ENCODE measurements at regions not wholly inside any gene's neighbourhood (a gene's known extent, or its start where the extent isn't known, plus 50 kb on each side); places are given as distances from the start of the nearest gene placed in this dataset.

DNA sequence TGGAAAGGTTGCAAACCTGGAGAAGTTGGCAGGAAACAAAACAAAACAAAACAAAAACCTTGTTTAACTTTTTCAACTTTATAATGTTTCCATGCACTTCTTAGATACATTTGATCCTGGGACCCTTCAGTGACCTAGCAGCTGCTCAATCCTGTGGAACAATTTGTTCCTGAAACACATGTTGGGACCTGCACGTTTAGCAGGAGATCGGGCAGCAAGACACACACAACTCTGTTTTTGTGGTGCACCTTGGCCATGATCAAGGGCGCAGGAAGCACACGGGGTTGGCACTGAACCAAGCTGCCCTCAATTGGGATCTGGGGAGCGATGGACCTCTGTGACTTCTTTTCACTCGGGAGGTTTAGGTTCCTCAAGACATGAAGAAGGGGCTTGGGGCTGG is 268.7 kb downstream of the LOXHD1 start:
- DNase-seq = no peak

DNA sequence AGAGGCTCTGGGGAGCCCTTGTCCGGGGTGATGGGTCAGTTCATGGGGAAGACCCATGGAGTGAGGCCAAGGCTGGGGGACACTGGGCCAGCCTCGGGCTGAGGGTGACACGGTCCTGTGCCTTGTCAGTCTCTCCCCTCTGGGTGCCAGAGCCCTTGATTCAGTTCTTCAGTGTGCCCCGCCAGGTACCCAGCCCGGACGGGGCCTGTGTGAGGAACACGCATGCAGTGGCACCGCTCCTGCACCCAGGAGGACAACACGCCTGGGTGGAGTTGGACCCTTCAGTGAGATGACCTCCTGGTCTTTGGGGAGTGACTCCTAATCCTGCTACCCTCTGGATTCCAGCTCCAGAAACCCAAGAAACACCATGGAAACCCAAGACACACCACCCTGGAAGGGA is 264.4 kb downstream of the LOXHD1 start:
- DNase-seq = no peak

DNA sequence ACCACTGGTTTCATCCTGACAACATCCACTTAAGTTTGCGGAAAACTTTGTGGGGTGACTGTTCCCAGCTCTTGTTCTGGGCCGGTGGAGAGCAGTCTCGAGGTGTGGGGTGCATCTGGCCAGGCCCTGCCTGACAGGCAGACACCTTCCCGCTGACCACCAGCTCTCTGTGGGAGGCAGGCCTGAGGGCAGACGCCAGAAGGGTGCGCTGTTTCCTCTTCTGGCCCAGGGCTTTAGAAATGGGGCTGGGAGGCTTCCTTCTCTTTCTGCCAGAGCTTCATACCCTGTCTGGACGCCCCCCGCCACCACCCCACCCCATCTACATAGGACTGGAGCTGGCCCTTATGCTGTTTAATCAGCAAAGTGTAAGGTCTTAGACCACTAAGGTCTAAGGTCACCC is 263.8 kb downstream of the LOXHD1 start:
- DNase-seq = no peak

DNA sequence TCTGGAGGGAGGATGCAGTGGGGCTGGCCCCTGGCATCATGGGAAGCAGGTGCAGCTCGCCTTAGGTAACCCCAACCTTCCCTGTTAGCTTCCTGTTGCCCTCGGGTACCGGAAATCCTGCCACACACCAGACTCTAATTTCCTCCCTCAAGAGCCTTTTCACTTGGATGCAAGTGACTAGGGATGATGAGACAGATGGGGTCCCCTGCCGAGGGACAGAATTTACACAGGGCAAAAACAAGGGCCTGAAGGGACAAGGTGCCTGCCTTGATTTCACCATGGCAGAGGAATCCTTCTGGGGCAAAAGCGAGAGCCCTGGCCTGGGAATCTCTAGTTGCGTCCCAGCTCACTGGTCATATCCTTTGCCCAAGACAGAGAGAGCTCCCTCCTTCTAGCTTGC is 263.1 kb downstream of the LOXHD1 start:
- DNase-seq = no peak

GRCh38 chr18:46395795-46396194 is 261.2 kb downstream of the LOXHD1 start:
- no peak for DNase-seq

- DNase-seq = no peak
Observed at GRCh38 chr18:46397174-46397573, 259.8 kb downstream of the LOXHD1 start.

DNA sequence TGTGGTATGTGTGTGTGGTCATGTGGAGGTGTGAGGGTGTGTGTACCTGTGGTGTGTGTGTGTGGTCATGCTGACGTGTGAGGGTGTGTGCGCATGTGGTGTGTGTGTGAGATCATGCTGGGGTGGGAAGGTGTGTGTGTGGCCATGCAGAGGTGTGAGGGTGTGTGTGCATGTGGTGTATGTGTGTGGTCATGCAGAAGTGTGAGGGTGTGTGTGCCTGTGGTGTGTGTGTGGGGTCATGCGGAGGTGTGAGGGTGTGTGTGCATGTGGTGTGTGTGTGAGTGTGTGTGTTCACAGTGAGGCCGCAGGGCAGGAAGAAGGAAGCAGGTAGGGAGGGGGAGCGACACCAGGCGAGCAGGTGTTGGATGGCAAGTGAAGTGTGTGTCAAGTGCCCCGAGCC is 259.0 kb downstream of the LOXHD1 start:
- DNase-seq = no peak

DNA sequence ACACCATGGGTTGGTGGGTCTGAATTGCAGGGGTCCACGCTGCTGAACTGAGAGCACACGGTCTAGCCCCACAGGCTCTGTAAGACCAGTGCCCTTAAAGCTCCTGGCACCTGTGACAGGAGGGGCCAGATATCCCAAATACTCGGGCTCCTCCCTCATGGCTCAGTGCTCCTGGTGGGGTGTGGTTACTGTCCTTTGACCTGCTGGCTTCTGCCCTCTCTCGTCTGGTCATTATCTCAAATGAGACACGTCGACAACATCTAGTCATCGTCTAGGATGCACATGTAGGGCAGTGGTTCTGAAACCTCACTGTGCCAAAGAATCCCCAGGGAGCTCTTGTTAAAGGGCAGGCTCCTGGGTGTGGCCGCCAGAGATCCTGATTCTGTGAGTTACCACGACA is 258.4 kb downstream of the LOXHD1 start:
- DNase-seq = no peak

DNA sequence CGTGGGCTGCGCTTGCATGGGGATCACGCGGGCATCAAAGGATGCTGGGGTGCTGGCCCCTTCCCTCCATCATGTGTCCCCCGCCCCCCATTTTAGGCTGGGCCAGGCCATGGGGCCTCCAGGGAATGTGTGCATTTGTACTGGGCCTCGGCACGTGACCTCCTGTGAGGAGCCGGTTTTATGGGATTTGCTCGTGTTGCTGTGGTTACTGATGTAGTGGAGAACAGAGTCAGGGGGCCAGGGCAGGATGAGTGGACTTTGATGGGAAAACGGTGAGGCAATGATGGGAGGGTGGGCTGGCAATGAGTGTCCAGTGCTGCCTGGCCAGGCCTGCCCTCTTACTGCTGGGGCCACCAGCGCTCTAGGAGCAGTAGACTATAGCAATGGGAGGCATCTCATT is 257.7 kb downstream of the LOXHD1 start:
- no peak for DNase-seq

- no peak for DNase-seq
Observed at GRCh38 chr18:46400449-46400848, 256.6 kb downstream of the LOXHD1 start.

DNA sequence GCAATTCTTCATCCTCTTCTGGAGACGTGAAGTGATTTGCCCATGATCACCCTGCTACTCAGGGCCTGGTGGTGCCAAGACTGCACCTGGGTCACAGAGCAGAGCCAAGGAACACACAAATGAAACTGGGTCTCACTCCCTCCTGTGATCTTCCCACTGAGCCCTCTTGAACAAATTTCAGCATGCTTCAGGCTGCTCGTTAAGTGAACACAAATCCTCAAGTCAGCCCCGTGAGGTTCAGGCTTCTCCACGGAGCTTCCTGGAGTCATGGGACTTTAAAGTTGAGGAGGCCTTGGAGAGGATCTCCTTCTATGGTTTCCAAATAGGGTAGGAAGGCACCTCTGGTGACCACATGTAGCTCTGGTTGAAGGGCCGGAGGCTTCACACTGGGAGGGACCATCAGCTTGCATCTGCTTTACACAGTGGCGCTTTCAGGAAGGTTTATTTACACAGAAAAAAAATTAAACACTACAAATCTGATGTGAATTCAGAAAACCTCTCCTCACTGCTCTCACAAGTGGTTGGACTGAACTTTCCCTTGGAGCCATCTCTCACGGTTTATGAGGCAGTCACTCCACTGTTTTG is 255.4 kb downstream of the LOXHD1 start:
- no peak for DNase-seq

DNA sequence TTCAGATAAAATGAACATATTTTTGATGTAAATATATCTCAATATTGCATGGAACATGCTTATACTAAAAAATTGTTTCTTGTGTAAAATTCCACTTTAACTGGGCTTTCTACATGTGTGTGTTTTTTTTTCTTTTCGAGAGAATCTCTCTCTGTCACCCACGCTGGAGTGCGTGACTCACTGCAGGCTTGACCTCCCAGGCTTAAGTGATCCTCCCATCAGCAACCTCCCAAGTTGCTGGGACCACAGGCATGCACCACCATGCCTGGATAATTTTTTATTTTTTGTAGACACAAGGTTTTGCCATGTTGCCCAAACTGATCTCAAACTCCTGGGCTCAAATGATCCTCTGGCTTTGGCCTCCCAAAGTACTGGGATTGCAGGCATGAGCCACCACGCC is 254.6 kb downstream of the LOXHD1 start:
- DNase-seq = no peak

GRCh38 chr18:46402945-46403344 is 254.1 kb downstream of the LOXHD1 start:
- DNase-seq = no peak

DNA sequence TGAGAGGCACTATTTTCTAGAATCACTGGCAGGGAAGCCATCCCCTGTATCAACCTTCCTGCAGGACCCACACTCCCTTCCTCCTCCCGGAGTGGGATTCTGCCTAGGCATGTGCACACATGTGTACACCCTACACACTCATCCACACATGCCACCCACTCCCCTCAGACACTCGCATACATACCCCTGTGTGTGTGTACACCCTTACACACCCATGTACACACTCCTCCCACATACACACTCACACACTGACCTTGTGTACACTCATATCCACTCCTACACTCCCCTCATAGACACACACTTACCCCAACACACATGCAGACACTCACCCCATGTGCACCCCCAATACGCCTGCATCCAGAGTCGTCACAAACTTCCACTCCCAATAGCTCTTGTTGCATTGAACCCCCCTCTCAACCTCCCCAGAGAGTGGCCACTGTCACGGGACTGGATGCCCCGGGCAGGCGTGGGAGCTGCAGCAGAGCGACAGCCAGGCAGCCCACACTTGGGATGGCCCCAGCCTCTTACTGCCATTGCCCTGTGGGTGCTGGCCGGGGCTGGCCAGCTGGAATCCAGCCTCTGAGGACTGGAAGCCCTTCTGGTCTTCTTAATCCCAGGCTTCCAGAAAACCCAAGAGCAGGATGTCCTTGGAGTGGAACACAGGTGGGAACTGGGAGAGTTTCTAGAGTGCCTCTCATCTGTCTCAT is 251.0 kb downstream of the LOXHD1 start:
- no peak for DNase-seq

DNA sequence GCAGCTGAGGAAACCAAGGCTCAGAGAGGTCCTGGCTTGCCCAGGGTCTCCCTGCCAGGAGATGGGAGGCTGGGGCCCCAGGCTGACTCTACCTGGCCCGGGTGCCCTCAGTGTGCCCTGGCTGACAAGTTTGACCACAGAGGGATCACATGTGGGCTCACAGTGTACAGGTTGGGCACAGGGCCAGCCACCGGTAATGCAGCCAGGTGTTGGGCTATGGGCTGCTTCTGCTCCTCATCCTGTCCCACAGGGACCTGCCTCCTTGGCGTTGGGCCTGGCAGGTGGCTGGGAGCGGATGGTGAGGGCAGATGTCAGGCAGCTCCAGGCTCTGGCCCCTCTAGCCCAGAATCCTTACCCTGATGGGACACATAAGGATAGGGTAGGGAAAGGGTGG is 250.5 kb downstream of the LOXHD1 start:
- DNase-seq = no peak

GRCh38 chr18:46407486-46408166 is 249.4 kb downstream of the LOXHD1 start:
- no peak for DNase-seq

- no peak for DNase-seq
Observed at GRCh38 chr18:46408334-46408987, 248.6 kb downstream of the LOXHD1 start.

- DNase-seq = no peak
Observed at GRCh38 chr18:46411191-46411828, 245.7 kb downstream of the LOXHD1 start.

GRCh38 chr18:46411867-46412690 is 244.9 kb downstream of the LOXHD1 start:
- DNase-seq = no peak

- DNase-seq = no peak
Observed at GRCh38 chr18:46412916-46413315, 244.1 kb downstream of the LOXHD1 start.

DNA sequence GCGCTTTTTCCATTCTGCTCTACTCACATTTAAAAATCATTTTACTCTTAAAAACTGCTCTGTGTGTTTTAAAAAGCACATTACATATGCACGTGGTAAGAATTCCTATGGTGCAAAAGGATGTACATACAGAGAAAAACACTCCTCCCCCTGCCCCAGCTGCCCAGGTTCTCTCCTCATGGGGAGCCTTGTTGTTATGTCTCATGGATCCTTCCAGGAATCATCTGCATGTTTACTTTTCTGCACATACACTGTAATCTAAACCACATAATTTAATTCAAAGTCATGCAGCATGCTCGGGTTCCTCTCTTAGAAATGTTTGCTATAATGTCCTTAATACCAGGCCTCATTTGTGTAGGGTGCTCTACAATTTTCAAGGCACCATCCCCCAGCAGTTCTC is 243.3 kb downstream of the LOXHD1 start:
- DNase-seq = no peak

DNA sequence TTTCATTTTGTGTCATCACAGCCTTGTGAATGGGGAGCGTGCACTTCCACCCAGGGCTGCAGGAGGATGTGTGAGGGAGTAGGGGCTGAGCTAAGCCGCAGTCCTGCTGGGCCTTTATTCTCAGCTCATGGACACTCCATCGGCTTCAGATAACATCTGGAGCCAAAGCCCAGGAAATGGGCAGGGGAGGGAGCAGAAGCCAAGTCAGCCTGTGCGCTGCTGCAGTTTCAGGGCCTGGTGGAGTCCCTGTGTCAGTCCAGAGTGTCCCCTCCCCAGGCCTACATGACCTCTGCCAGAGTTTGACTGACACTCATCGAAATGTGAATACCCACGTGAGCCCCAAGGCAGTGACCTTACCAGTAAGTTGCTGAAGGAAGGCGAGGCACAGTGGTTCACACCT is 242.2 kb downstream of the LOXHD1 start:
- no peak for DNase-seq

All from CD4-positive, alpha-beta T cell treated with Interleukin-6 for 4 hours (primary cell).